GM12874 (cell line): ENCODE measurements at regions not wholly inside any gene's neighbourhood (a gene's known extent, or its start where the extent isn't known, plus 50 kb on each side); places are given as distances from the start of the nearest gene placed in this dataset.
A peak's percentile ranks its signal among the peaks of the same experiment; 100 is the strongest.

Experiments used
- CTCF ChIP-seq: IDR thresholded peaks from 2 replicates; pipeline ENCODE4 v1.5.1; 2011; ENCODE audit warnings: low read depth, mild to moderate bottlenecking, control low read depth, low read length, moderate library complexity; ENCODE audit not compliant: insufficient read depth

DNA sequence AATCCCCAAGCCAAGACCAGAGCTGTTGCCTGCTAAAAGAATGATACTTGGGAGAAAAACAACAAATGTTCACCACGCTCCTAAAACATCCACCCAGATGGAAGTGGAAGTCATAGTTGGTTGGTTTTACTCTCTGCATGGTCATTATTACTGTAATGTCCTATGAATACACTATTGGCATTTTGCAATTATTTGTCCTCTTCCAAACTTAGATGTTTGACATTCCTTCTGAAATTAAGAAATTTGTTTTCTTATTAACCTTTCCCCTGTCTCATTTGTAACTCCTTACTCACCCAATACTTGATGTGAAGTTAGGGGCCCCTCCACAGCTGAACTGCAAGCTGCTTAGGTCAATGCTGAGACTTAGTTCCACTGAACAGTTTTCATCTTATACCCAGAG, 383.3 kb downstream of the INHBA start:
- TF ChIP-seq CTCF: no peak

DNA sequence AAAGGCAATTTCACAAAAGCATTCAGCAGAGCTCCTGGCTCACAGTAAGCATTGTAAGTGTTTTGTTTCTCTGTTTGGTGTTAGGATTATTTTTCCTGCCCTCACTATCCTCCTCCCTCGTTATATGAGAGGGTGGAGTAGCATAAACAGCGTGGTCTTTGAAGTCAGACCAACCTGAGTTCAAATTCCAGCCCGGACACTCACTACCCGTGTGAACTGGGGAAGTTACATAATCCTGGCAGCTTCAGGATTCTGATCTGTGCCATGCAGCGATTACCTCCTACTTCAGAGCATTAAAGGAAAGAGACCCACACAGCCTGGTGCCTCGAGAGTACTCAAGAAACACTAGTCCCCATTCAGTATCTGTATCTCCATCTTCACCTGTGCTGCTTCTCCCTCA, 386.5 kb downstream of the INHBA start:
- no peak for TF ChIP-seq CTCF

GRCh38 chr7:41315764-41316163, 387.1 kb downstream of the INHBA start:
- TF ChIP-seq CTCF: peak; percentile 17; the same call in 1 of the 2 replicates

GRCh38 chr7:41313171-41313570, 389.7 kb downstream of the INHBA start:
- no peak for TF ChIP-seq CTCF

- no peak for TF ChIP-seq CTCF
These were observed 390.7 kb downstream of the INHBA start for GRCh38 chr7:41312235-41312634.

DNA sequence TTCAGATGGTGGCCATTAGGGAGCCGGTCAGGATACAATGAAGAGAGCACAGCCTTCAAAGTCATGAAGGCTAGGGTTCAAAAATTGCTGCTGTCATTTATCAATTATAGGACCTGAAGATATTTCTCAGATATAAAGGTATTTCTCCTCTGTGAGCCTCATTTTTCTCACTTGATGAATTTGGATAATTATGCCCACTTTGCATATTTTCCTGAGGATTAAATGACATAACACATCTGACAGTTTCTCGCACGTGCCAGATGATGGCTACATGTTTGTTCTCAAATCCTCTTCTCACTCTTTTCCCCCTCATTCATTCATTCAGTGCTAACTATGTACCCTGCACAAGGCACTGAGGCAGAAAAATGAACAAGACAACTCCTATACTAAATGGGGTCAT, 391.6 kb downstream of the INHBA start:
- no peak for TF ChIP-seq CTCF

GRCh38 chr7:41306486-41306885, 396.4 kb downstream of the INHBA start:
- TF ChIP-seq CTCF: no peak

GRCh38 chr7:41305001-41305400, 397.9 kb downstream of the INHBA start:
- TF ChIP-seq CTCF: no peak
